SIG-M5 (cell line): ENCODE measurements at regions not wholly inside any gene's neighbourhood (a gene's known extent, or its start where the extent isn't known, plus 50 kb on each side); places are given as distances from the start of the nearest gene placed in this dataset.
"Not testable (repeated sequence)": the region's sequence is repeated elsewhere in the genome, so short reads cannot be mapped to it uniquely, and the experiment has no call there.

Experiments
- DNase-seq: peaks from one replicate; lab custom pipeline; 2025; lab: John Stamatoyannopoulos, UW

GRCh38 chr13:83730674-83731073 lies 151.6 kb downstream of the SLITRK1 start:
- DNase-seq: no peak

GRCh38 chr13:83722443-83722842 lies 159.8 kb downstream of the SLITRK1 start:
- DNase-seq: no peak

GRCh38 chr13:83716121-83716520 lies 166.2 kb downstream of the SLITRK1 start:
- DNase-seq: no peak

GRCh38 chr13:83714236-83714635 lies 168.0 kb downstream of the SLITRK1 start:
- no peak for DNase-seq

- no peak for DNase-seq
Observed at GRCh38 chr13:83710133-83710515, 172.2 kb downstream of the SLITRK1 start.

GRCh38 chr13:83709426-83710132 lies 172.7 kb downstream of the SLITRK1 start:
- DNase-seq: no peak

GRCh38 chr13:83702021-83702420 lies 180.3 kb downstream of the SLITRK1 start:
- DNase-seq: no peak

GRCh38 chr13:83692800-83693199 lies 189.5 kb downstream of the SLITRK1 start:
- DNase-seq: no peak

GRCh38 chr13:83691966-83692365 lies 190.3 kb downstream of the SLITRK1 start:
- DNase-seq: no peak

- no peak for DNase-seq
Observed at GRCh38 chr13:83681547-83681946, 200.7 kb downstream of the SLITRK1 start.

GRCh38 chr13:83677985-83678384 lies 204.3 kb downstream of the SLITRK1 start:
- no peak for DNase-seq

GRCh38 chr13:83672612-83673011 lies 209.7 kb downstream of the SLITRK1 start:
- no peak for DNase-seq

GRCh38 chr13:83667606-83668005 lies 214.7 kb downstream of the SLITRK1 start:
- DNase-seq: no peak

- DNase-seq: no peak
Observed at GRCh38 chr13:83666141-83666540, 216.1 kb downstream of the SLITRK1 start.

- DNase-seq: no peak
Observed at GRCh38 chr13:83657281-83657680, 225.0 kb downstream of the SLITRK1 start.

GRCh38 chr13:83642617-83643016 lies 239.7 kb downstream of the SLITRK1 start:
- DNase-seq: not testable (repeated sequence)

GRCh38 chr13:83634601-83635000 lies 247.7 kb downstream of the SLITRK1 start:
- DNase-seq: no peak

- no peak for DNase-seq
Observed at GRCh38 chr13:83633746-83634145, 248.5 kb downstream of the SLITRK1 start.

- DNase-seq: no peak
Observed at GRCh38 chr13:83622422-83622784, 259.9 kb downstream of the SLITRK1 start.

GRCh38 chr13:83621765-83622421 lies 260.4 kb downstream of the SLITRK1 start:
- no peak for DNase-seq

GRCh38 chr13:83620530-83621220 lies 261.6 kb downstream of the SLITRK1 start:
- no peak for DNase-seq

GRCh38 chr13:83618966-83619365 lies 263.3 kb downstream of the SLITRK1 start:
- no peak for DNase-seq

GRCh38 chr13:83613524-83613923 lies 268.8 kb downstream of the SLITRK1 start:
- no peak for DNase-seq
